ENCODE measurements at regions not wholly inside any gene's neighbourhood (a gene's known extent, or its start where the extent isn't known, plus 50 kb on each side); places are given as distances from the start of the nearest gene placed in this dataset.
"Not testable (repeated sequence)": the region's sequence is repeated elsewhere in the genome, so short reads cannot be mapped to it uniquely, and the experiment has no call there.

DNA sequence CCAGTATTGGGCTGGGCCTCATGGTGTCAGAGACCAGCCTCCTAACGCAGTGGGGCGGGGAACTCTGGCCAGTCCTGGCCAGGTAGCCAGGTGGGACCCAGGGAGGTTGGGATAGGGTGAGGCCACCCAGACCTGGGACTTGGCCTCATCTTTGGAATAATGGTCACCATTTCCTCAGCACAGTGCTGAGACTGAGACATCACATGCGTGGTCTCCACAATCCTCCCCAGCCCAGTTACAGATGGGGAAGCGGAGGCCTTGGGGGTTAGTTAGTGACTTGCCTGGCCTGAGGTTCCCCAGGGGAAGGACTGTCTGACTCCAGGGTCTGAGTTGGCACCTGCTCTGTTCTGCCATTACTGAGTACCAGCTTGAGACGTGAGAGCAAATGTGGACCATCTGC, 77.9 kb upstream of the CASZ1 start:
- Mint-ChIP-seq H3K27me3 (ENCODE audit: low read depth) (peaks cover 22% of the 10 kb centered on the region), H3K9me3 (no peaks in the 10 kb centered on the region), H3K4me3 (no peak overlapping the region), H3K27ac (ENCODE audit: unreplicated experiment) (no peak overlapping the region), H3K4me1 (peaks cover 6% of the 10 kb centered on the region), H3K36me3 (ENCODE audit: low read depth) (no peaks in the 10 kb centered on the region)
- DNase-seq (ENCODE audit: low read depth, low spot score), result no peak
- TF ChIP-seq, protein P1, sequence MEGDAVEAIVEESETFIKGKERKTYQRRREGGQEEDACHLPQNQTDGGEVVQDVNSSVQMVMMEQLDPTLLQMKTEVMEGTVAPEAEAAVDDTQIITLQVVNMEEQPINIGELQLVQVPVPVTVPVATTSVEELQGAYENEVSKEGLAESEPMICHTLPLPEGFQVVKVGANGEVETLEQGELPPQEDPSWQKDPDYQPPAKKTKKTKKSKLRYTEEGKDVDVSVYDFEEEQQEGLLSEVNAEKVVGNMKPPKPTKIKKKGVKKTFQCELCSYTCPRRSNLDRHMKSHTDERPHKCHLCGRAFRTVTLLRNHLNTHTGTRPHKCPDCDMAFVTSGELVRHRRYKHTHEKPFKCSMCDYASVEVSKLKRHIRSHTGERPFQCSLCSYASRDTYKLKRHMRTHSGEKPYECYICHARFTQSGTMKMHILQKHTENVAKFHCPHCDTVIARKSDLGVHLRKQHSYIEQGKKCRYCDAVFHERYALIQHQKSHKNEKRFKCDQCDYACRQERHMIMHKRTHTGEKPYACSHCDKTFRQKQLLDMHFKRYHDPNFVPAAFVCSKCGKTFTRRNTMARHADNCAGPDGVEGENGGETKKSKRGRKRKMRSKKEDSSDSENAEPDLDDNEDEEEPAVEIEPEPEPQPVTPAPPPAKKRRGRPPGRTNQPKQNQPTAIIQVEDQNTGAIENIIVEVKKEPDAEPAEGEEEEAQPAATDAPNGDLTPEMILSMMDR (conservative IDR thresholded peaks at IDR 0.05), result no peak

DNA sequence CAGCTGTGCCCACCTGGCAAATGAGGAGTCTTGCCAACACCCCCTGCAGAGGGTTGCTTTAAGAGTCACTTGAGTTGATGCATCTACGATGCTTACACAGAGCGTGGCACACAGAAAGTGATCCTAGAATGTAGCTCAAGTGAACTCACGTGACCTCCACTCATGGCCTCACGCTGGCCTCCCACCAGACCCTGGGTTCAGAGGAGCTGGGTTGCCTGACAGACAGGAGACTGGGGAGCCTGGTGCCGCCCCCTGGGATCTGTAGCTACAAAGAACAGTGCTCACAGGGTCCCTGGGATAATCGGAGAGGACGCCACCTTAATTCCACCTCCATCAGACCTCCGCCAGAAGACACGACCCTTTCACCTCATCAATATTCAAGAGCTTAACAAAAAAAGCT, 81.4 kb upstream of the CASZ1 start:
- Mint-ChIP-seq H3K4me3 (no peak overlapping the region), H3K9me3 (no peaks in the 10 kb centered on the region), H3K27me3 (ENCODE audit: low read depth) (peaks cover 21% of the 10 kb centered on the region), H3K36me3 (ENCODE audit: low read depth) (no peaks in the 10 kb centered on the region), H3K4me1 (peaks cover 6% of the 10 kb centered on the region), H3K27ac (ENCODE audit: unreplicated experiment) (no peak overlapping the region)
- no peak for DNase-seq (ENCODE audit: low read depth, low spot score)
- TF ChIP-seq, protein P1 (conservative IDR thresholded peaks at IDR 0.05), result no peak

DNA sequence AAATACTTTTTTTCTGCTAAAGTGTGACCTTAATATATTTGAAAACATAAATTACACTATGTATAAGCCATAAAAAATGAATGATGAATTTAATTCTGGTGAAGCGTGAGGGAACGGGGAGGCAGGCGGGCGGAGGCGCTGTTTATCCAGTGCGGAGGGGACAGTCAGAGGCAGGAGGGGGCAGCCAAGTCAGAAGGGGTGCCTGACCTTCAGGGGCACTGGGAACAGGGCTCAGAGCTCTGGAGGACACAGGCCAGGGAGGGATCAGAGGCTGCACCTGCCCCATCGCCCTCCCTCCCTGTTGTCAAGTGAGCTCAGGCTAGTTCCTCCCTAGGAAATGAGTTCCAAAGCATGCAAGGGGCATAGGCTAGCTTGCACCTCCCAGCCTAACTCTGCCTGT, 82.0 kb upstream of the CASZ1 start:
- TF ChIP-seq, protein P1 (conservative IDR thresholded peaks at IDR 0.05), result no peak
- no peak for DNase-seq (ENCODE audit: low read depth, low spot score)
- no peak overlapping the region for H3K27ac Mint-ChIP-seq (ENCODE audit: unreplicated experiment)
- no peak overlapping the region for H3K4me3 Mint-ChIP-seq
- H3K4me1 Mint-ChIP-seq, result peaks cover 6% of the 10 kb centered on the region
- H3K9me3 Mint-ChIP-seq, result no peaks in the 10 kb centered on the region
- H3K36me3 Mint-ChIP-seq (ENCODE audit: low read depth), result no peaks in the 10 kb centered on the region
- H3K27me3 Mint-ChIP-seq (ENCODE audit: low read depth), result peaks cover 20% of the 10 kb centered on the region

DNA sequence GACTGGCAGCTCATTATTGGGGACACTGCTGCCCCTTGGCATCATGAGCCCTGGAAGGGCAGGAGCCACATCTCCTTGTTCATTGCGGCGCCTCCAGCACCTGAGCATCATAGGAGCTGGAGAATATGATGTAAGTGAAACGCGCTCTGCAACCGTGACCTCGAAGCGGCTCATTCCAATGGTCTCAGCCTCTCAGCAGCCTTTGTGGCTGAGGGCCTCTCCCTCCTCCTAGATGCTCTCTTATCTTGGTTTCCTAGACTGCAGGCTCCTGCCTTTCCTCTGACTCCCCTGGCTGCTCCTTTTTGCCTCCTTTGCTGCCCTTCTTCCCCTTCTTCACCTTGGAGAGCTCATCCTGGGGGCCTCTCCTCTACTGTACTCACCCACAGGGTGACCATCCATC, 83.6 kb upstream of the CASZ1 start:
- Mint-ChIP-seq H3K4me1 (peaks cover 6% of the 10 kb centered on the region), H3K36me3 (ENCODE audit: low read depth) (no peaks in the 10 kb centered on the region), H3K9me3 (no peaks in the 10 kb centered on the region), H3K27ac (ENCODE audit: unreplicated experiment) (no peak overlapping the region), H3K4me3 (no peak overlapping the region), H3K27me3 (ENCODE audit: low read depth) (peaks cover 24% of the 10 kb centered on the region)
- TF ChIP-seq, protein P1 (conservative IDR thresholded peaks at IDR 0.05), result no peak
- no peak for DNase-seq (ENCODE audit: low read depth, low spot score)

DNA sequence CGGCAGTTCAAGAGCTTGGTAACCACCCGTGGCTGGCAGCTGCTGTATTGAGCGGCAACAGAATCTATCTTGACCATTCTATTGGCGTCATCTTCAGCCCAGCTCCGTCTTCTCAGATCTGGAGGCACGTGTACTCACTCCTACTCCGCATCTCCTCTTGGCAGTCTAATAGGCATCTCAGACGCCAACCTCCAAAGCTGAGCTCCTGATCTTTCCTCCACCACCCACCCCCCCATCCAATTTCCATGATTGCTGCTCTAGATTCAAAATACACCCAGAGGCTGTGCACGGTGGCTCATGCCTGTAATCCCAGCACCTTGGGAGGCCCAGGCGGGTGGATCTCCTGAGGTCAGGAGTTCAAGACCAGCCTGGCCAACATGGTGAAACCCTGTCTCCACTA, 84.6 kb upstream of the CASZ1 start:
- no peak overlapping the region for H3K27ac Mint-ChIP-seq (ENCODE audit: unreplicated experiment)
- no peak for DNase-seq (ENCODE audit: low read depth, low spot score)
- H3K36me3 Mint-ChIP-seq (ENCODE audit: low read depth), result no peaks in the 10 kb centered on the region
- peaks cover 33% of the 10 kb centered on the region for H3K27me3 Mint-ChIP-seq (ENCODE audit: low read depth)
- TF ChIP-seq, protein P1 (conservative IDR thresholded peaks at IDR 0.05), result no peak
- peaks cover 6% of the 10 kb centered on the region for H3K4me1 Mint-ChIP-seq
- H3K9me3 Mint-ChIP-seq, result no peaks in the 10 kb centered on the region
- no peak overlapping the region for H3K4me3 Mint-ChIP-seq

DNA sequence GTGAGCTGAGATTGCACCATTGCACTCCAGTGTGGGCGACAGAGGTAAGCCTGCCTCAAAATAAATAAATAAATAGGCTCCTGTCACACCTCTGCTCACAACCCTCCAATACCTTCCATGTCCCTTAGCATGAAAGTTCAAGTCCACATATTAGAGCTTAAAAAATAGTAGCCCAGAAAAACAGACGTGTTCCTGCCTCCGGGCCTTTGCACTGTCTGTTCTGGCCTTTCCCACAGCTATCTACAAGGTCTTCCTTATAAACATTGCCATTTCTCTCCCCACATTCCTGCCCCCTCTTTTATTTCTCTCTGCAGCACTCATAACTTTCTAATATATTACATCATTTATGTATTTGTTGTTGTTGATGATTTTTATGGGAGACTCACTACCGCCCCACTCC, 85.6 kb upstream of the CASZ1 start:
- peaks cover 6% of the 10 kb centered on the region for H3K4me1 Mint-ChIP-seq
- no peak overlapping the region for H3K4me3 Mint-ChIP-seq
- DNase-seq (ENCODE audit: low read depth, low spot score), result no peak
- no peaks in the 10 kb centered on the region for H3K36me3 Mint-ChIP-seq (ENCODE audit: low read depth)
- TF ChIP-seq, protein P1 (conservative IDR thresholded peaks at IDR 0.05), result no peak
- H3K9me3 Mint-ChIP-seq, result no peaks in the 10 kb centered on the region
- H3K27me3 Mint-ChIP-seq (ENCODE audit: low read depth), result peaks cover 42% of the 10 kb centered on the region
- H3K27ac Mint-ChIP-seq (ENCODE audit: unreplicated experiment), result no peak overlapping the region

DNA sequence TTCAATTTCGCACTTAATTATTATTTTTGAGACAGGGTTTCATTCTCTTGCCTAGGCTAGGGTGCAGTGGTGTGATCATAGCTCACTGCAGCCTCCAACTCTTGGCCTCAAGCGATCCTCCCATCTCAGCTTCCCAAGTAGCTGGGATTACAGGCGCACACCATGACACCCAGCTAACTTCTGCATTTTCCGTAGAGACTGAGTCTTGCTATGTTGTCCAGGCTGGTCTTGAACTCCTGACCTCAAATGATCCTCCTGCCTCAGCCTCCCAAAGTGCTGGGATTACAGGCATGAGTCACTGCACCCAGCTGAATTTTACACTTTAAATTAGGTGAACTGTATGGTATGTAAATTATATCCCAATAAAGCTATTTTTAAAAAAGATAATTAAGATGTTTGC, 90.6 kb upstream of the CASZ1 start:
- H3K4me3 Mint-ChIP-seq; H3K27ac Mint-ChIP-seq (ENCODE audit: unreplicated experiment); H3K36me3 Mint-ChIP-seq (ENCODE audit: low read depth); H3K9me3 Mint-ChIP-seq; DNase-seq (ENCODE audit: low read depth, low spot score): not testable (repeated sequence)
- Mint-ChIP-seq H3K27me3 (ENCODE audit: low read depth) (peaks cover 76% of the 10 kb centered on the region), H3K4me1 (peaks cover 14% of the 10 kb centered on the region)

All from neural crest cell (in vitro differentiated cells).